SK-N-SH (cell line): ENCODE measurements at regions not wholly inside any gene's neighbourhood (a gene's known extent, or its start where the extent isn't known, plus 50 kb on each side); places are given as distances from the start of the nearest gene placed in this dataset.
A peak's percentile ranks its signal among the peaks of the same experiment; 100 is the strongest.

ENCODE experiments used
- CTCF ChIA-PET: fragments of 300-600, 350-600 bp; formaldehyde crosslinking; extraction: SDS; loops from one replicate; lab custom pipeline; 2021; lab: Yijun Ruan, JAX
- POLR2A ChIA-PET: fragments of 350-600 bp; sonication (Branson Sonifier 250); formaldehyde crosslinking; extraction: SDS; loops from one replicate; lab custom pipeline; 2020; ENCODE audit warnings: antibody characterized with exemption, inconsistent platforms; lab: Yijun Ruan, JAX
- DNase-seq: peaks from one replicate; pipeline ENCODE4 v3.0.0; 2012
- H2AFZ ChIP-seq: fragments of 200-600 bp; sonication (generic); 2 replicates; pipeline ENCODE4 v1.8.1; 2016; ENCODE audit warnings: antibody characterized with exemption, mild to moderate bottlenecking, low read depth
- H3F3A ChIP-seq: fragments of 200-600 bp; sonication (generic); replicated peaks from 2 replicates; pipeline ENCODE3; 2016; ENCODE audit warnings: antibody characterized with exemption, mild to moderate bottlenecking; ENCODE audit not compliant: insufficient read depth
- H3K27ac ChIP-seq, 2 experiments: fragments of 200-500 bp in 1 of 2; fragments of 200-600 bp in 1 of 2; sonication (Bioruptor generic) in 1 of 2; sonication (generic), shearing (Covaris generic) in 1 of 2; 2 replicates each; pipeline versions ENCODE4 v1.5.1 to v1.6.1; 2014 to 2016; ENCODE audit warnings: low read depth in 2 of 2, inconsistent platforms in 1 of 2, low read length in 1 of 2, mild to moderate bottlenecking in 1 of 2, mixed read lengths in 1 of 2
- H3K27me3 ChIP-seq: fragments of 200-600 bp; sonication (generic), shearing (Covaris generic); 2 replicates; pipeline ENCODE4 v1.6.1; 2016; ENCODE audit warnings: mixed run types; ENCODE audit not compliant: insufficient read depth
- H3K36me3 ChIP-seq, 2 experiments: fragments of 200-500 bp in 1 of 2; fragments of 200-600 bp in 1 of 2; sonication (Bioruptor generic) in 1 of 2; sonication (generic) in 1 of 2; replicated peaks in 1 of 2; 2 replicates each; pipeline versions ENCODE3 to v1.5.1; 2014 to 2016; ENCODE audit warnings: low read length in 1 of 2, mild to moderate bottlenecking in 1 of 2; ENCODE audit not compliant: insufficient read depth in 2 of 2, control insufficient read depth in 1 of 2
- H3K4me1 ChIP-seq, 2 experiments: fragments of 200-500 bp in 1 of 2; fragments of 200-600 bp in 1 of 2; sonication (Bioruptor generic) in 1 of 2; sonication (generic), shearing (Covaris generic) in 1 of 2; 2 replicates each; pipeline versions ENCODE4 v1.5.1 to v1.6.1; 2014 to 2016; ENCODE audit warnings: low read depth in 1 of 2, low read length in 1 of 2, mixed run types in 1 of 2; ENCODE audit not compliant: insufficient read depth in 2 of 2, control insufficient read depth in 1 of 2
- H3K4me2 ChIP-seq: fragments of 200-600 bp; sonication (generic), shearing (Covaris generic); 2 replicates; pipeline ENCODE4 v1.6.1; 2017; ENCODE audit warnings: mixed run types
- H3K4me3 ChIP-seq, 2 experiments: fragments of 200-500 bp in 1 of 2; fragments of 200-600 bp in 1 of 2; sonication (Bioruptor generic) in 1 of 2; sonication (generic), shearing (Covaris generic) in 1 of 2; 2 replicates each; pipeline versions ENCODE4 v1.5.1 to v1.8.1; 2014 to 2016; ENCODE audit warnings: low read depth in 2 of 2, inconsistent platforms in 1 of 2, low read length in 1 of 2, mild to moderate bottlenecking in 1 of 2, mixed read lengths in 1 of 2, moderate library complexity in 1 of 2
- H3K79me2 ChIP-seq: fragments of 200-600 bp; sonication (generic); 2 replicates; pipeline ENCODE4 v1.8.1; 2017; ENCODE audit warnings: mild to moderate bottlenecking; ENCODE audit not compliant: insufficient read depth
- H3K9ac ChIP-seq: fragments of 200-600 bp; sonication (generic); 2 replicates; pipeline ENCODE4 v1.6.1; 2017; ENCODE audit warnings: mixed run types
- H3K9me2 ChIP-seq: fragments of 200-600 bp; sonication (generic); 2 replicates; pipeline ENCODE4 v1.6.1; 2017; ENCODE audit warnings: mixed run types
- H3K9me3 ChIP-seq: fragments of 200-600 bp; sonication (generic); 2 replicates; pipeline ENCODE4 v1.6.1; 2017; ENCODE audit warnings: mixed run types, mild to moderate bottlenecking, moderate library complexity
- H4K20me1 ChIP-seq: fragments of 200-600 bp; sonication (generic); 2 replicates; pipeline ENCODE4 v1.6.1; 2017; ENCODE audit warnings: mild to moderate bottlenecking, mixed run types; ENCODE audit not compliant: insufficient read depth
- CHD2 ChIP-seq: fragments of 150-350 bp; IDR thresholded peaks from 2 replicates; pipeline ENCODE4 v1.6.1; 2018; ENCODE audit warnings: low read length; ENCODE audit not compliant: partially characterized antibody
- CTCF ChIP-seq: fragments of 200-600 bp; sonication (generic); IDR thresholded peaks from 2 replicates; pipeline ENCODE4 v1.6.1; 2017; ENCODE audit warnings: antibody characterized with exemption, mild to moderate bottlenecking, moderate library complexity
- ELF1 ChIP-seq: IDR thresholded peaks from 2 replicates; pipeline ENCODE4 v1.4.0; 2012
- EP300 ChIP-seq, 2 experiments: IDR thresholded peaks; 2 replicates each; pipeline versions ENCODE4 v1.4.0 to v1.6.1; 2012; ENCODE audit warnings: borderline replicate concordance in 1 of 2, low read depth in 1 of 2, low read length in 1 of 2
- FOXM1 ChIP-seq: IDR thresholded peaks from 2 replicates; pipeline ENCODE4 v1.4.0; 2012; ENCODE audit warnings: low read depth, mild to moderate bottlenecking
- JUND ChIP-seq: IDR thresholded peaks from 2 replicates; pipeline ENCODE4 v1.4.0; 2012
- POLR2AphosphoS5 ChIP-seq: IDR thresholded peaks from 2 replicates; pipeline ENCODE4 v1.6.1; 2012; ENCODE audit warnings: low read depth, low read length
- RAD21 ChIP-seq: IDR thresholded peaks from 2 replicates; pipeline ENCODE4 v1.6.1; 2012; ENCODE audit warnings: mild to moderate bottlenecking, low read length
- SIN3A ChIP-seq: IDR thresholded peaks from 2 replicates; pipeline ENCODE4 v1.6.1; 2012; ENCODE audit warnings: low read depth, mild to moderate bottlenecking, low read length, moderate library complexity, borderline replicate concordance
- SMC3 ChIP-seq: IDR thresholded peaks from 2 replicates; pipeline ENCODE4 v1.6.1; 2012; ENCODE audit warnings: low read depth, low read length, improper control_type of control experiment
- TCF12 ChIP-seq: IDR thresholded peaks from 2 replicates; pipeline ENCODE4 v1.4.0; 2012
- YY1 ChIP-seq: IDR thresholded peaks from 2 replicates; pipeline ENCODE4 v1.4.0; 2012; ENCODE audit warnings: low read depth, mild to moderate bottlenecking
- WGBS: methylation state at CpG from one replicate; pipeline ENCODE4 v1.1.6; 2017; ENCODE audit warnings: low lambda C conversion rate; 5-methylcytosine and 5-hydroxymethylcytosine counted together
- TF ChIP-seq, protein P1 (sequence below): IDR thresholded peaks from 2 replicates; pipeline ENCODE4; 2012

DNA sequence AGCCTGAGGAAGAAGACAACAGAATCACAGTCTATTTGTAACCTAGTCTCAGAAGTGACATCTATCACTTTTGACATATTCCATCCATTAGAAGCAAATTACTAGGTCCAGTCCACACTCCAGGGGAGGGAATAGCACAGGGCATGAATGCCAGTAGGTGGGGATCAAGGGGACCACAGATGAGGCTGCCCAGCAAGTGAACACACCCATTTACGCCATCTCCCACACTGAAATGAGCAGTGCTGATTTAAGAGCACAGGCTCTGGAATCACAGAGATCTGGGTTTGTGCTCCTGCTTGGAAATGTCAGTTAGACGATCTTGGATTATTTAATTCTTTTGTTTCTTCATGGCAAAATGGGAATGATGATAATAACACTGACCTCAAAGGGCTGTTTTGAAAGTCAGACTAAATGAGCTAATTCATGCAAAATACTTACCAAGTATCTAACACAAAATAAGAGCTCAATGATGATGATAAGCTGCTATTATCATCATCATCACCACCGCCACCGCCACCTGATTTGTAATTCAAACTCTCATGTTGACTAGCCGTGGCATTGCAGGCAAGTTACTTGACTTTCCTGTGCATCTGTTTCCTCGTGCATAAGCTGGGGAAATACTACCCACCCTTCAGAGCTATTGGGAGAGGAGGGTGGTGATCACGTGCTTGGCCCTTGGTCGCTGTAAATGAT is 138.9 kb upstream of the KLF14 start (continued):
- TF ChIP-seq YY1, result no peak
- no peak for TF ChIP-seq CHD2
- TF ChIP-seq EP300 (IDR thresholded peaks at IDR 0.05; ENCODE audit: borderline replicate concordance in 1 of 2, low read depth in 1 of 2, low read length in 1 of 2), result no peak
- peak; percentile 73 for TF ChIP-seq POLR2AphosphoS5
- no peak for TF ChIP-seq FOXM1
- TF ChIP-seq, protein P1, sequence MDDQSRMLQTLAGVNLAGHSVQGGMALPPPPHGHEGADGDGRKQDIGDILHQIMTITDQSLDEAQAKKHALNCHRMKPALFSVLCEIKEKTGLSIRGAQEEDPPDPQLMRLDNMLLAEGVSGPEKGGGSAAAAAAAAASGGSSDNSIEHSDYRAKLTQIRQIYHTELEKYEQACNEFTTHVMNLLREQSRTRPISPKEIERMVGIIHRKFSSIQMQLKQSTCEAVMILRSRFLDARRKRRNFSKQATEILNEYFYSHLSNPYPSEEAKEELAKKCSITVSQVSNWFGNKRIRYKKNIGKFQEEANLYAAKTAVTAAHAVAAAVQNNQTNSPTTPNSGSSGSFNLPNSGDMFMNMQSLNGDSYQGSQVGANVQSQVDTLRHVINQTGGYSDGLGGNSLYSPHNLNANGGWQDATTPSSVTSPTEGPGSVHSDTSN, result peak; percentile 53; the same call in 1 of the 2 replicates
- TF ChIP-seq TCF12, result no peak

DNA sequence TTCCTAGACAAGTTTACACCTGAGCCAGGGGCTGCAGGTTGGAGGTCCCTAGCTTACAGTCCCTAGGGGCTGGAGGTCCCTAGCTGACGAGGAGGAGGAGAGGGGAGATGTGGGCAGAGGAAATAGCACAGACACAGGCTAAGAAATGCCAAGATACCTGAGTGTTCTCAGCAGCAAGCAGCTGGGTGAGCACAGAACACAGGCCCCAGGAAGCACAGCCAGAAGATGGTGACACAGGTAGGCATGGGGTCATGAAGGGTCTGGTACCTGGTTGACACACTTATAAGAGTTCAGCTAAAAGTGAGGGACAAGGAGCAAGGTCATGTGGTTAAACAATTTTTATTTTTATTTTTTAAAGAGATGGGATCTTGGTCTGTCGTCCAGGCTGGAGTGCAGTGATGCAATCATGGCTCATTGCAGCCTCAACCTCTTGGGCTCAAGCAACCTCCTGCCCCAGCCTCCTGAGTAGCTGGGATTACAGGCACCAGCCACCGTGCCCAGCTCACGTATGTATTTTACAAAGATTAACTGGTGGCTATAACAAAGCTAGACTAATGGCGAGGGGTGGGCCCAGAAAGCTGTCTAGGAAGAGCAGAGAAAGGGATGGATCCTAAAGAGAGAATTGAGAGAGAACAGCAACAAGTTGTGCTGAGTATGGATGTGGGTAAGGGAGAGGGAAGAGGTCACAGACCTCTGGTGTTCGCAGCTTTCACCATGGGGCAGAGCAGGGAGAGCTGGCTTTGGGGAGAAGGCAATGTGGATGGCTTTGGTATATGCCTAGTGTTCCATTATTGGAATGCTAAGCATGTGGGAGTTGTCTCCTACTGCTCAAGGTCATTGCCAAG is 140.3 kb upstream of the KLF14 start:
- H3K9me3 ChIP-seq, result no peaks in the 10 kb centered on the region
- H3K27ac ChIP-seq, result peak overlapping the region; percentile 28 to 57; a peak in 3 of 4 replicates
- H3K9ac ChIP-seq, result no peak overlapping the region
- peaks cover 56% of the 10 kb centered on the region for H4K20me1 ChIP-seq
- peaks cover 94% of the 10 kb centered on the region for H3F3A ChIP-seq
- no peaks in the 10 kb centered on the region for H3K9me2 ChIP-seq
- CTCF ChIA-PET, result interaction anchor here (0.7 to 9.4 kb wide), 22 partner anchors 8 to 233 kb away, joined by 3 to 95 read pairs (median 4); partner anchors contain the start of gene KLF14
- H3K27me3 ChIP-seq, result no peaks in the 10 kb centered on the region
- H2AFZ ChIP-seq, result no peak overlapping the region
- peaks cover 64 to 96% of the 10 kb centered on the region in 2 experiments for H3K36me3 ChIP-seq
- no peak for DNase-seq
- no peak overlapping the region for H3K4me2 ChIP-seq
- H3K79me2 ChIP-seq, result peaks cover 84% of the 10 kb centered on the region
- WGBS, result 83% methylated on average over 6 of the region's 6 CpGs
- POLR2A ChIA-PET, result no interaction called here
- no peak overlapping the region for H3K4me3 ChIP-seq
- peaks cover 7 to 35% of the 10 kb centered on the region in 2 experiments for H3K4me1 ChIP-seq
- TF ChIP-seq POLR2AphosphoS5 (peak; percentile 14; the same call in 1 of the 2 replicates), JUND (no peak; the same call in 1 of the 2 replicates), ELF1 (no peak)
- TF ChIP-seq, all 33 proteins: peak for 1

GRCh38 chr7:130875265-130875741 is 141.3 kb upstream of the KLF14 start:
- peaks cover 7 to 41% of the 10 kb centered on the region in 2 experiments for H3K4me1 ChIP-seq
- no peak overlapping the region for H2AFZ ChIP-seq
- no peaks in the 10 kb centered on the region for H3K9me3 ChIP-seq
- TF ChIP-seq RAD21 (peak; percentile 68), POLR2AphosphoS5 (no peak), CTCF (peak; percentile 80), SIN3A (peak; percentile 59; the same call in 1 of the 2 replicates), ELF1 (no peak), FOXM1 (no peak), SMC3 (peak; percentile 66)
- peaks cover 55 to 93% of the 10 kb centered on the region in 2 experiments for H3K36me3 ChIP-seq
- no peak overlapping the region for H3K4me3 ChIP-seq
- POLR2A ChIA-PET, result no interaction called here
- peak overlapping the region; percentile 5 to 100; a peak in 3 of 4 replicates for H3K27ac ChIP-seq
- CTCF ChIA-PET, result interaction anchor here (0.6 to 9.4 kb wide), 19 partner anchors 10 to 232 kb away, joined by 3 to 95 read pairs (median 4); no protein-coding TSS in a partner anchor
- H3K27me3 ChIP-seq, result no peaks in the 10 kb centered on the region
- peaks cover 63% of the 10 kb centered on the region for H4K20me1 ChIP-seq
- 37% methylated on average over 6 of the region's 6 CpGs for WGBS
- H3K9me2 ChIP-seq, result no peaks in the 10 kb centered on the region
- H3F3A ChIP-seq, result peaks cover 90% of the 10 kb centered on the region
- H3K4me2 ChIP-seq, result no peak overlapping the region
- H3K79me2 ChIP-seq, result peaks cover 84% of the 10 kb centered on the region
- peak; percentile 71 for DNase-seq
- H3K9ac ChIP-seq, result no peak overlapping the region
